Activated CD4-positive, alpha-beta T cell treated with anti-CD3 and anti-CD28 coated beads, Interleukin-2, amount 50 U/mL, for 4 hours (primary cell): ENCODE measurements at regions not wholly inside any gene's neighbourhood (a gene's known extent, or its start where the extent isn't known, plus 50 kb on each side); places are given as distances from the start of the nearest gene placed in this dataset.

Experiments
- DNase-seq, 2 experiments: peaks; one replicate each; pipeline ENCODE4 v3.0.0-alpha.2; 2020

GRCh38 chr15:39161096-39161495 lies 419.8 kb upstream of the THBS1 start:
- no peak for DNase-seq

- DNase-seq = no peak
Measured at GRCh38 chr15:39165020-39165706, 415.7 kb upstream of the THBS1 start.

- DNase-seq = no peak
Measured at GRCh38 chr15:39167164-39168058, 413.5 kb upstream of the THBS1 start.

GRCh38 chr15:39171944-39172368 lies 408.9 kb upstream of the THBS1 start:
- no peak for DNase-seq

GRCh38 chr15:39172380-39173281 lies 408.2 kb upstream of the THBS1 start:
- DNase-seq = no peak

- DNase-seq = no peak
Measured at GRCh38 chr15:39173426-39173825, 407.5 kb upstream of the THBS1 start.

DNA sequence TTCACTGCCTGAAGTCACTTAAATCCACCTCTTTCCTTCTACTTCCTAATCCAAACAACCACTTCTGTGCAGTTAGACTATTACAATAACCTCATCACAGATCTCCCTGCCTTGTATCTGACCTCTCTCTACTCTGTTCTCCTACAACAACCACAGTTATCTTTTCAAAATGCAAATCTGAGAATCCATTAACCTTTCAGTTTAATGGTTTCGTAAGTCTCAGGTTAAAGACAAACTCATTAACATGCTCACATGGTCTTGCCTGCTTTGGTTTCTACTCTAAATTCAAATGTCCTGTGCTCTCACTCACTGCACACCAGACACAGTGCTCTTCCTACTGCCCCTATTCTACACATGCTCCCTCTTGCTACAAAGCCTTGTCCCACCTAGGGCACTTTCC lies 406.5 kb upstream of the THBS1 start:
- no peak for DNase-seq

DNA sequence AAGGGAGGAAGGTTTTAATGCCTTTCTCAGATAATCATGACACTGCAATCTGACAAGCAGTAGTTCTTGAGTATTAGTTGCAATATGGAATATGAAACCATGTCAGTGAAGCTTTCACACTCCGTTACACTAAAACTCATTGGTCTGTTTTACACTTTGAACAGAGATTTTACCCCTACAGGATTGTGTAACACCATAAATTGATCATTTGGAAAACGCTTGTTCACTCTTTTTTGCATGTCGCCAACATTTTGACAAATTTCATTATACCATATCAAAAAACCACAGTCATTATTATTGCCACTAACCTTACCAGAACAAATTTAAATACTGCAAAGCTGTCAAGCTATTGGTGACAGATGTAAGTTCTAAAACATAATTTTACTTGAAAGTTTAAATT lies 404.8 kb upstream of the THBS1 start:
- DNase-seq = no peak

GRCh38 chr15:39177561-39177960 lies 403.3 kb upstream of the THBS1 start:
- DNase-seq = no peak

GRCh38 chr15:39180030-39180429 lies 400.8 kb upstream of the THBS1 start:
- DNase-seq = no peak

GRCh38 chr15:39180483-39180933 lies 400.4 kb upstream of the THBS1 start:
- no peak for DNase-seq

- DNase-seq = no peak
Measured at GRCh38 chr15:39181056-39181747, 399.7 kb upstream of the THBS1 start.

- DNase-seq = no peak
Measured at GRCh38 chr15:39181940-39182339, 398.9 kb upstream of the THBS1 start.

DNA sequence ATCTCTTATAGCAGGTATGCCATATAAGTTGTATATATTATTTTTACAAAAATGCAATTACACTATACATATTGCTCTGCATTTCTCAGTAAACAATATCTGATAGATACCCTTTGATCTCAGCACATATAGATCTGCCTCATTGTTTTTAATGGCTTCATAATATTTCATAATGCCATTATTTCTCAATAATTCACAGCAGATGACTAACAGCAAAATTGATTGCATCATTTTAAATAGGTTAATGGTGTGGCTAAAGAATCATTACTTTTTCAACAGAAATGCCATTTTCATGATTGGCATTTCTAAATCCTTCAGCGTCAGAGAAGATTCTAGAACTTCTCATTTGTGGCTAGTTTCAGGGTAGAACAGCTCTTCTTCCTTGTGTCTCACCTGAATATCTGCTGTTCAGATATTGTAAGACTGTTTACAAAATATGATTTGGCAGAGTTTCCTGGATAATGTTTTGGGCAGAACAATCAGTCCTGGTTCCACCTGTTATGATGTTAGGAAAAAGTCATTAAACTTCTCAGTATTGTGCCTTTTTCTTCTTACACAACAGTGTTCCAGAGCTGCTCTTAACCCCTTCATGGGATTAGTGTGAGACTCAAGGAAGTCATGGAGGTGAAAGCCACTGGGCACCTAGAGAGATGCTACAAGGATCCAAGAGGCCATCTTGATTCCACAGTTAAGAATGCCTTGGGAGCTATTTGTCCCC lies 397.6 kb upstream of the THBS1 start:
- DNase-seq = no peak

DNA sequence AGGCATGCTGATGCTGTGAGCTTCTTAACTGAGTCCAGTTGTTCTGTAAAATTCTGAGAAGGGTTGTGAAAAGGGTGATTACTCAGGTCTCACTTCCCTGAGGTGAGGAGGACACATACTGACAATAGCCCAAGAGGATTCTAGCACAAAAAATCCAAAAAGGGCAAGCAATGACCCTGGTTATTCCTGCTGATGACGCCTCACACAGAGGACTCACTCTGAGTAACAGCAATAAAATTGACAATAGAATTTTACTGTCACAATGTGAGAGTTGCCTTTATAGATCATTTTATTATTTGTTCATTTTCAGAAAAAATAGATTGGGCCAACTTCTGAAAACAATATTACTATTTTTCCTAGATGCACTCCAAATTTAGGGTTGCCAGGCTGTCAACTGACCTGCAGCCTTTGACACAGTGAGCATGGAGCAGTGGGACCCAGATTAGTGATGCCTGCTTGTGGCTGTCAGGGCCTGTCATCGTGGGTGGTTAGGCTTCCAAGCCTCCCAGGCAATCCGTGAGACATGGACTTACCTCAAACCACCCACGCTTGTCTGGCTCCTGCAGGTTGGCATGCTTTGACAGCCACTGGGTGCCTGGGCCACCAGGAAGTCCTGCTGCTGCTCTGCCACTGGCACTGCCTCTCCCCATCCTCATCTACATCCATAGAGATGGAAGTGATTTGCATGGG lies 396.0 kb upstream of the THBS1 start:
- DNase-seq = no peak

GRCh38 chr15:39188314-39188713 lies 392.6 kb upstream of the THBS1 start:
- no peak for DNase-seq

- no peak for DNase-seq
Measured at GRCh38 chr15:39188930-39189329, 391.9 kb upstream of the THBS1 start.

DNA sequence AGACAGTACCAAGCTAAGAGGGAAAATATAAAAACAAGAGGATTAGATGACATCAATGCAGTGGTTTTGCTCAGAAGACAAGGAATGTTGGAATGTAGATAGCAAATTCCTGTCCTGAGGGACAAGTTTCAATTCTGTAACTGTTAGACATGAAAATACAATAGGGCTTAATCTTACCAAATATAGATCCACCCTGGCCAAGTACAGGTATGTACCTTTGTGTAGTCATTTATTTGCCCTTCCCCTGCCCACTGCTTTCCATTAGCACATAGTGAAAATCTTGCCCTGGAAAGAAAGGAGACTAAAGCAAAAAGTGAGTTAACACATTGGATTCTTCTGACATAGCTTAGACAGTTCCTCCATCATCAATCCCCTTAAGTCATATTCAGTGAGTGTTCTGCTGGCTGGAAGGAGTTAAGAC lies 389.0 kb upstream of the THBS1 start:
- DNase-seq = no peak

DNA sequence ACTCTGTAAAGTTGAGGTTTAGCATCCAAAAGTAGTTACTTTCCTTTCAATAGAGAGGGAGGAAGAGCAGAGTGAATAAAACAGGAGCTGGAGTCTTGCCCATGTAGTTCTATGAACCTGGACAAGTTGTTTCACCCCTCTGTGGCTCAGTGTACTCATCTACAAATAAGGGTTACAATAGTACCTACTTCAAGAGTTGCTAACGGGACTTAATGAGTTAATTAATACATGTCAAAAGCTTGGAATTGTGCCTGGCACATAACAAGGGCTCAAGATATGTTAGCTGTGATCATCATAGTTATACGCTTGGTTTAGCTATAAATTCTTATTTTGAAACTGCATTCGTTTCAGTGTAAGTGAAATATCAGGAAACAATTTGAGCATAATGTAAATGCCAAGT lies 388.5 kb upstream of the THBS1 start:
- DNase-seq = no peak

- DNase-seq = no peak
Measured at GRCh38 chr15:39192979-39193560, 387.8 kb upstream of the THBS1 start.

DNA sequence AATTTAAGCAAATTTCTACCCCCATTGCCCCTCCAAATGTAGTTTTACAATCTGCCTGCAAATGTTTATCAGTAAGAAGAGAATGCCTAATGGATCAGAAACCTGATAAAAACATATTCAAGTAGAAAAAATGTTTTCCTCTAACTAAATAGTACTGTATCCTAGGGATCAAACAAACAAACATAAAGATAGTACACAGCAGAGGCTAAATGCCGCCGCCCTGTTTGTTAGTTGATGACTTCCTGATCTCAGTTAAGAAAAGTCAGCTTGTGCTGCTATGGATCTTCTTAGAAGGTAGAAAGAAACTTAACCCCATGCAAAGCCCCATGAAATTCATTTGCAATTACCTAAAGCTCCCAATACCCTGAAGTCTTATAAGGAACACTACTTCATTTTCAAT lies 387.3 kb upstream of the THBS1 start:
- no peak for DNase-seq
